ENCODE measurements at regions not wholly inside any gene's neighbourhood (a gene's known extent, or its start where the extent isn't known, plus 50 kb on each side); places are given as distances from the start of the nearest gene placed in this dataset.
"Not testable (repeated sequence)": the region's sequence is repeated elsewhere in the genome, so short reads cannot be mapped to it uniquely, and the experiment has no call there.

DNA sequence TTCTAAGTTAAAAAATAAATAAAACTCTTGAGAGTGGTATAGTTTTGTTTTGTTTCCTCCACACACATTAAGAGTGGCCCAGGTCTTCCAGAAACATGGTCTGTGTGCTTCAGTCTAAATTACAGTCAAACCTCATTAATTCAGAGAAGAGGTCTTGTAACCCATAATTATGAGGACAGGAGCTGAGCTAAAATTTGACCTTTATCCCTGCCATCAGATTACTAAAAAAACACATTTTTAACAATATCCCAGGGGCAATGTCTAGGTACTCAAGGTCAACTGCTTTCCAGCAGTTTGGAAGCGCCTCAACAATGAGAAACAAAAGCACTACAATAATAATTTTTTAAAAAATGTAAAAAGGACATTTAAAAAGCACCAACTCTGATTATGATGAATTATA is 184.1 kb upstream of the PFKP start:
- no peak for DNase-seq
- Mint-ChIP-seq H3K27me3 (ENCODE audit: insufficient read depth) (peaks cover 8% of the 10 kb centered on the region), H3K9me3 (no peaks in the 10 kb centered on the region), H3K36me3 (ENCODE audit: low read depth) (no peaks in the 10 kb centered on the region), H3K27ac (no peak overlapping the region), H3K4me3 (no peak overlapping the region), H3K4me1 (ENCODE audit: low read depth) (no peaks in the 10 kb centered on the region)
- no peak for TF ChIP-seq CTCF (IDR thresholded peaks at IDR 0.05)

GRCh38 chr10:2882628-2883027 is 184.7 kb upstream of the PFKP start:
- Mint-ChIP-seq H3K4me1 (ENCODE audit: low read depth) (no peaks in the 10 kb centered on the region), H3K36me3 (ENCODE audit: low read depth) (no peaks in the 10 kb centered on the region), H3K27me3 (ENCODE audit: insufficient read depth) (peaks cover 8% of the 10 kb centered on the region), H3K9me3 (no peaks in the 10 kb centered on the region), H3K4me3 (no peak overlapping the region), H3K27ac (no peak overlapping the region)
- no peak for TF ChIP-seq CTCF (IDR thresholded peaks at IDR 0.05)
- no peak for DNase-seq

DNA sequence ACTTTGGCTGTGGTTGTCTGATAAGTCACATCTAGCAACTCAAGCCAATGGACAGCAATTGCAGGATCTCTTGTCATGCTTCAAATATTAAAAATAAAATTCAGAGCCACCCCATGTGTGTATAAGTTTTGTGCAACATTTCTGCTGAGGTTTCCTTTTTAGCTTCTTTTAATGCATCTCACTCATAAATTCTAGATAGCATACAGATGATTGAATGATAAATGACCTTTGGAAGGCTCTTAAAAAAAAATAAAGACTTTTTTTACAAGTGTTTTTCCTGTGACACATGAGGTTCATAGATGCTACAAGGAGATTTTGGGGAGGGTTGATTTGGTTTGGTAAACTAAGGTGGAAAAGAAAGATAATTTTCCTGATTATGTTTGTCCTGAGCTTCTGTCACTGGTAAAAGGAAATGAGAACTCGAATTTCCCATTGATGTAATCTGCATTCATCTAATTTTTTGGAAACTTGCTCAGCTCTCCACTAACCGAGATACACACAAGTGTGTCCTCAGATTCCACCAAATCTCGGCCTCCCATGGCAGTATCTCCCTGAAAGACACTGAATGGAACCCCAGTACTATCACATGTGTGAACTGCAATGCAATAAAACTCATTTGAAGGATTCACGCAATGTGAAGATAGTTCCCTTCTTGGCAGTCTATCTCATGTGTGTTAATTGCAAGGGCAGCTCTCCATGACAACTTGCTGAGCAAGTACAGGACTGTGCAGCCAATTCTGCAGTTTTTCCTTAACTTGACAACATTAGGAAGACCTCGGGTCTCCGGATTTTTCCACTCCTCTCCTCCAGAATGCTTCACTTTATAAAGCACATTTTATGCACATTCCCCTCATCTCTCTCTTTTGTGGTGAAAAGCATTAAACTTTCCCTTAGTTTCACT is 185.4 kb upstream of the PFKP start:
- H3K9me3 Mint-ChIP-seq: no peaks in the 10 kb centered on the region
- no peaks in the 10 kb centered on the region for H3K4me1 Mint-ChIP-seq (ENCODE audit: low read depth)
- no peak overlapping the region for H3K27ac Mint-ChIP-seq
- TF ChIP-seq CTCF (IDR thresholded peaks at IDR 0.05): no peak
- no peaks in the 10 kb centered on the region for H3K36me3 Mint-ChIP-seq (ENCODE audit: low read depth)
- DNase-seq: no peak
- H3K27me3 Mint-ChIP-seq (ENCODE audit: insufficient read depth): peaks cover 8% of the 10 kb centered on the region
- no peak overlapping the region for H3K4me3 Mint-ChIP-seq

- H3K27ac Mint-ChIP-seq; H3K4me1 Mint-ChIP-seq (ENCODE audit: low read depth); H3K27me3 Mint-ChIP-seq (ENCODE audit: insufficient read depth); H3K4me3 Mint-ChIP-seq; H3K36me3 Mint-ChIP-seq (ENCODE audit: low read depth); DNase-seq; H3K9me3 Mint-ChIP-seq: not testable (repeated sequence)
Measured at GRCh38 chr10:2880050-2880449, 187.3 kb upstream of the PFKP start.

DNA sequence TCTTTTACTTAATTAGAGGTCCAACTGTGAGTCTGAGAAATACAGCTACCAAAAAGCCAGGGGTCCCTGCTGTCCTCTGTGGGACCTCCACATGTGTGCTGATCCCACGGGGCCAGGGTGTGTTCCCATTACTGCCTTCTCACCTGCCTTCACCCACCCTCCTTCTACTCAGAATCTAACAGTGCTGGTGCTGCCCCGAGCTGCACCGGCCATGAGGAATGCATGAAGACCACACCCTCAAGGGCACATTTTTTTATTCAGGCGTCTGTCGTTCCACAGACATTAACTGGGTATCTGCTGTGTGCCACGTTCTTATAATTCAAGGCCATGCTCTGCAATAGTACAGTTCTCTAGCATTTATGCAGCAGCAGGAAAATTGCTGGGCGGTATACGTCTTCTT is 188.5 kb upstream of the PFKP start:
- H3K4me3 Mint-ChIP-seq: no peak overlapping the region
- no peak for TF ChIP-seq CTCF (IDR thresholded peaks at IDR 0.05)
- H3K27me3 Mint-ChIP-seq (ENCODE audit: insufficient read depth): peaks cover 6% of the 10 kb centered on the region
- no peak overlapping the region for H3K27ac Mint-ChIP-seq
- H3K9me3 Mint-ChIP-seq: no peaks in the 10 kb centered on the region
- no peaks in the 10 kb centered on the region for H3K4me1 Mint-ChIP-seq (ENCODE audit: low read depth)
- no peaks in the 10 kb centered on the region for H3K36me3 Mint-ChIP-seq (ENCODE audit: low read depth)
- DNase-seq: no peak

DNA sequence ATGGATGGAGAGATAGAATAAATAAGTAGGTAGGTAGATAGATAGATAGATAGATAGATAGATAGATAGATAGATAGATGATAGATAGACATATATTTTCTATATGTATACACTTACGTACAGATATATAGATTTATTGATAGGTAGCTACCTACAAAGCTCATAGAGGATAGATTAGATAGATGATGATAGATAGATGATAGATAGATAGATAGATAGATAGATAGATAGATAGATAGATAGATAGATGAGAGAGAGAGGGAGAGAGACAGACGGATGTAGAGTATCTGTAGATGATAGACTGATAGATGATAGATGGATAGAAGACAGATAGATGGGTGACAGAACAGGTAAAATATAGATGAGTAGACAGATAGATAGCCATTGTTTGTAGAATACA is 191.3 kb upstream of the PFKP start:
- peaks cover 2% of the 10 kb centered on the region for H3K27me3 Mint-ChIP-seq (ENCODE audit: insufficient read depth)
- peaks cover 6% of the 10 kb centered on the region; the same call in 1 of the 2 replicates for H3K9me3 Mint-ChIP-seq
- H3K36me3 Mint-ChIP-seq (ENCODE audit: low read depth): no peaks in the 10 kb centered on the region
- H3K4me3 Mint-ChIP-seq: no peak overlapping the region
- DNase-seq: no peak
- no peak overlapping the region for H3K27ac Mint-ChIP-seq
- no peak for TF ChIP-seq CTCF (IDR thresholded peaks at IDR 0.05)
- H3K4me1 Mint-ChIP-seq (ENCODE audit: low read depth): no peaks in the 10 kb centered on the region

All from HFFc6 (cell line).